ENCODE measurements at regions not wholly inside any gene's neighbourhood (a gene's known extent, or its start where the extent isn't known, plus 50 kb on each side); places are given as distances from the start of the nearest gene placed in this dataset.

DNA sequence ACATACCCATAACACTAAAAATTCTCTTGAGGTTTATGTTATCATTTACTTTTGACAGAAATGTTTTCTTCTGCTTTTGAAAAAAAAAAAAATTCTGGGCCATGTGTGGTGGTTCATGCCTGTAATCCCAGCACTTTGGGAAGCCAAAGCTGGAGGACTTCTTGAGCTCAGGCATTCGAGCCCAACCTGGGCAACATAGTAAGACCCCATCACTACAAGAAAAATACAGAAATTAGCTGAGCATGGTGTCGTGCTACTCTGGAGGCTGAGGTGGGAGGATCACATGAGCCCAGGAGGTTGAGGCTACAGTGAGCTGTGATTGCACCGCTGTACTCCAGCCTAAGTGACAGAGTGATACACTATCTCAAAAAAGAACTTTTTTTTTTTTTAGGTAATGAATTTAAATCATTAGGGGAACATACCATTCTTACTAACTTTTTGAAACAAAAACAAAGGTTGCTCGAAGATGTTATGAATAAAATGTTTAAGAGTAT lies 148.8 kb upstream of the DMRT1 start:
- H3K4me3 ChIP-seq (replicated peaks in 1 of 4; ENCODE audit: control extremely low read depth in 1 of 4, insufficient read depth in 1 of 4, low read depth in 3 of 4, low read length in 4 of 4), result peak overlapping the region in 1 of 4 experiments; percentile 47
- peaks cover 30% of the 10 kb centered on the region for H3K4me1 ChIP-seq (ENCODE audit: control insufficient read depth, extremely low read depth, insufficient read depth, low read length)
- no peaks in the 10 kb centered on the region for H3K9me3 ChIP-seq (ENCODE audit: control insufficient read depth, insufficient read depth, low read depth, low read length)
- TF ChIP-seq EZH2 (IDR thresholded peaks at IDR 0.05; ENCODE audit: low read length, missing control alignments), result no peak
- TF ChIP-seq, protein P1, sequence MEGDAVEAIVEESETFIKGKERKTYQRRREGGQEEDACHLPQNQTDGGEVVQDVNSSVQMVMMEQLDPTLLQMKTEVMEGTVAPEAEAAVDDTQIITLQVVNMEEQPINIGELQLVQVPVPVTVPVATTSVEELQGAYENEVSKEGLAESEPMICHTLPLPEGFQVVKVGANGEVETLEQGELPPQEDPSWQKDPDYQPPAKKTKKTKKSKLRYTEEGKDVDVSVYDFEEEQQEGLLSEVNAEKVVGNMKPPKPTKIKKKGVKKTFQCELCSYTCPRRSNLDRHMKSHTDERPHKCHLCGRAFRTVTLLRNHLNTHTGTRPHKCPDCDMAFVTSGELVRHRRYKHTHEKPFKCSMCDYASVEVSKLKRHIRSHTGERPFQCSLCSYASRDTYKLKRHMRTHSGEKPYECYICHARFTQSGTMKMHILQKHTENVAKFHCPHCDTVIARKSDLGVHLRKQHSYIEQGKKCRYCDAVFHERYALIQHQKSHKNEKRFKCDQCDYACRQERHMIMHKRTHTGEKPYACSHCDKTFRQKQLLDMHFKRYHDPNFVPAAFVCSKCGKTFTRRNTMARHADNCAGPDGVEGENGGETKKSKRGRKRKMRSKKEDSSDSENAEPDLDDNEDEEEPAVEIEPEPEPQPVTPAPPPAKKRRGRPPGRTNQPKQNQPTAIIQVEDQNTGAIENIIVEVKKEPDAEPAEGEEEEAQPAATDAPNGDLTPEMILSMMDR (conservative IDR thresholded peaks at IDR 0.05 in 1 of 2, IDR thresholded peaks at IDR 0.05 in 1 of 2; ENCODE audit: low read depth in 1 of 2, low read length in 2 of 2), result no peak
- H3K27ac ChIP-seq (ENCODE audit: insufficient read depth, low read length), result peak overlapping the region; percentile 97
- peak overlapping the region; percentile 67 for H3K9ac ChIP-seq (ENCODE audit: insufficient read depth, low read length)
- H4K20me1 ChIP-seq (ENCODE audit: control insufficient read depth, extremely low read depth, insufficient read depth, low read length), result no peaks in the 10 kb centered on the region
- H3K4me2 ChIP-seq (ENCODE audit: extremely low read depth, insufficient read depth, low read length), result peak overlapping the region; percentile 79
- DNase-seq (ENCODE audit: low read depth in 2 of 2), result no peak
- no peaks in the 10 kb centered on the region for H3K36me3 ChIP-seq (ENCODE audit: control insufficient read depth, insufficient read depth, low read length)
- peak overlapping the region; percentile 72 for H2AFZ ChIP-seq (ENCODE audit: low read length)
- no peaks in the 10 kb centered on the region for H3K79me2 ChIP-seq (ENCODE audit: control insufficient read depth, insufficient read depth, low read length)
- H3K27me3 ChIP-seq (ENCODE audit: control insufficient read depth, insufficient read depth, low read length), result no peaks in the 10 kb centered on the region

DNA sequence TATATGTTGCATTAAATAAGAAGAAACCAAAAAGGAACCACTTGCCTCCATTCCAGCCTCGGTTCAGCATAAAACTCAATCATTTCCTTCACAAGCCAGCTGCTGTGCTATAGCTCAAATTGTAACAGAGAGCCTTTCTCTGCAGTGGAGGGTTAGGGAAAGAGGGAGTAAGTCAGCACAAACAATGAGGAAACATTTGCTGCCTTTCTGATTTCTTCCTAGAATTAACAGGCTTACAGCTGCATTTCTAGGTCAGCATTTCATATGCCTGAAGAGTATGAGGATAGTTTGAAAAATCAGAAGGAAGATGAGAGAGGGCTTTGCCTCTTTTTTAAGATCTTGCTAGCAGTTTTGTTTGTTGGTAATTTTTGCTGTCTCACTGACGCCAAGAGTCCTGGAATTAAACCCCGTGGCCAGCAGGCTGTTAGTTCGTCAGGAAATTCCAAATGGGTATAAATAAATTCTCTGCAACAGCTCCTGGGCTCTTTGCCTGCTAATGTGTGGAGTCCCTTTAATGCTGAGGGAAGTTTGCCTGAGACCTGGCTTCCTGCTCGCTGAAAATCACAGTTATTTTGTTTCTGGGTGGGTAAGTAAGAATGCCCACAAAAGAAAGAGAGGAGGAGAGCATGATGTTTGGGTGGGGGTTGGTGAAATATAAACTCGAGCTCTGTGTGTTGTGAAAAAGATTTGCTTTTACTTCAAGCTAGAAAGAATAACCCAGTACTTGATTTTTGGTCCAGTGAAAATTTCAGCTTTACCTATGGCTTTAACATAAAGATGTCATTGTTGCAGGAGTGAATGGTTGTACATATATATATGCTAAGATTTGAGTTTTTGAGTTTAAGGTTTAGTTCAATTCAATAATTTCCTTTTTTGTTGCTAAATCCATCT lies 148.1 kb upstream of the DMRT1 start:
- Histone ChIP-seq H3K27me3 (ENCODE audit: control insufficient read depth, insufficient read depth, low read length) (no peaks in the 10 kb centered on the region), H3K79me2 (ENCODE audit: control insufficient read depth, insufficient read depth, low read length) (no peaks in the 10 kb centered on the region), H3K4me2 (ENCODE audit: extremely low read depth, insufficient read depth, low read length) (peak overlapping the region; percentile 79), H3K9ac (ENCODE audit: insufficient read depth, low read length) (peak overlapping the region; percentile 67), H3K4me3 (replicated peaks in 1 of 4; ENCODE audit: control extremely low read depth in 1 of 4, insufficient read depth in 1 of 4, low read depth in 3 of 4, low read length in 4 of 4) (peak overlapping the region; percentile 28 to 47 (median 40)), H3K27ac (ENCODE audit: insufficient read depth, low read length) (peak overlapping the region; percentile 97), H3K36me3 (ENCODE audit: control insufficient read depth, insufficient read depth, low read length) (no peaks in the 10 kb centered on the region), H4K20me1 (ENCODE audit: control insufficient read depth, extremely low read depth, insufficient read depth, low read length) (no peaks in the 10 kb centered on the region), H3K4me1 (ENCODE audit: control insufficient read depth, extremely low read depth, insufficient read depth, low read length) (peaks cover 36% of the 10 kb centered on the region), H3K9me3 (ENCODE audit: control insufficient read depth, insufficient read depth, low read depth, low read length) (no peaks in the 10 kb centered on the region), H2AFZ (ENCODE audit: low read length) (peak overlapping the region; percentile 72)
- peak; percentile 90 for DNase-seq (ENCODE audit: low read depth in 2 of 2)
- TF ChIP-seq EZH2 (IDR thresholded peaks at IDR 0.05; ENCODE audit: low read length, missing control alignments), result no peak
- TF ChIP-seq, protein P1 (conservative IDR thresholded peaks at IDR 0.05 in 1 of 2, IDR thresholded peaks at IDR 0.05 in 1 of 2; ENCODE audit: low read depth in 1 of 2, low read length in 2 of 2), result no peak

DNA sequence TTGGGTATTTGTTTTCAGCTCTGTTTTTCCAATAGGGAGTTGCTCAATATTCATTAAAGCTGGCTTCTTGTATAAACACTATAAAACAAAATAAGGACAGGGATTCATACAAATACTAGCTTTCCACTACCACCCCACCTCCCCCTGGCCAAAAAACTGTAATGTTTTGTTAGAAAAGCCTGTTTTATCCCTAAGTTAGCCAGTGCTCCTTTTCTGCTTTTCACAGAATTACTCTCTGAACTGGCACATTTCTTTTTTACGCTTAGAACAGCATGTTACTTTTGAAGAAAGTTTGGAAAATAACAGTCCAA lies 147.4 kb upstream of the DMRT1 start:
- DNase-seq (ENCODE audit: low read depth in 2 of 2), result peak in 1 of 2 donors; percentile 46
- peaks cover 38% of the 10 kb centered on the region for H3K4me1 ChIP-seq (ENCODE audit: control insufficient read depth, extremely low read depth, insufficient read depth, low read length)
- H3K27ac ChIP-seq (ENCODE audit: insufficient read depth, low read length), result peak overlapping the region; percentile 97
- H4K20me1 ChIP-seq (ENCODE audit: control insufficient read depth, extremely low read depth, insufficient read depth, low read length), result no peaks in the 10 kb centered on the region
- H3K36me3 ChIP-seq (ENCODE audit: control insufficient read depth, insufficient read depth, low read length), result no peaks in the 10 kb centered on the region
- TF ChIP-seq, protein P1 (conservative IDR thresholded peaks at IDR 0.05 in 1 of 2, IDR thresholded peaks at IDR 0.05 in 1 of 2; ENCODE audit: low read depth in 1 of 2, low read length in 2 of 2), result no peak
- TF ChIP-seq EZH2 (IDR thresholded peaks at IDR 0.05; ENCODE audit: low read length, missing control alignments), result no peak
- H3K4me2 ChIP-seq (ENCODE audit: extremely low read depth, insufficient read depth, low read length), result peak overlapping the region; percentile 79
- no peaks in the 10 kb centered on the region for H3K79me2 ChIP-seq (ENCODE audit: control insufficient read depth, insufficient read depth, low read length)
- peak overlapping the region; percentile 27 to 47 (median 36) for H3K4me3 ChIP-seq (replicated peaks in 1 of 4; ENCODE audit: control extremely low read depth in 1 of 4, insufficient read depth in 1 of 4, low read depth in 3 of 4, low read length in 4 of 4)
- no peaks in the 10 kb centered on the region for H3K27me3 ChIP-seq (ENCODE audit: control insufficient read depth, insufficient read depth, low read length)
- H3K9me3 ChIP-seq (ENCODE audit: control insufficient read depth, insufficient read depth, low read depth, low read length), result no peaks in the 10 kb centered on the region
- no peak overlapping the region for H2AFZ ChIP-seq (ENCODE audit: low read length)
- peak overlapping the region; percentile 20 for H3K9ac ChIP-seq (ENCODE audit: insufficient read depth, low read length)

Measured in fibroblast of lung (primary cell).